H1 (cell line): ENCODE measurements at regions not wholly inside any gene's neighbourhood (a gene's known extent, or its start where the extent isn't known, plus 50 kb on each side); places are given as distances from the start of the nearest gene placed in this dataset.

Experiments used
- KDM4A ChIP-seq: IDR thresholded peaks from one replicate; pipeline ENCODE4 v1.7.1; 2012; ENCODE audit warnings: low read depth, mild to moderate bottlenecking, moderate library complexity, low read length, inconsistent platforms; ENCODE audit not compliant: severe bottlenecking
- SP1 ChIP-seq: IDR thresholded peaks from 2 replicates; pipeline ENCODE4 v1.6.1; 2011; ENCODE audit warnings: low read depth, low read length

DNA sequence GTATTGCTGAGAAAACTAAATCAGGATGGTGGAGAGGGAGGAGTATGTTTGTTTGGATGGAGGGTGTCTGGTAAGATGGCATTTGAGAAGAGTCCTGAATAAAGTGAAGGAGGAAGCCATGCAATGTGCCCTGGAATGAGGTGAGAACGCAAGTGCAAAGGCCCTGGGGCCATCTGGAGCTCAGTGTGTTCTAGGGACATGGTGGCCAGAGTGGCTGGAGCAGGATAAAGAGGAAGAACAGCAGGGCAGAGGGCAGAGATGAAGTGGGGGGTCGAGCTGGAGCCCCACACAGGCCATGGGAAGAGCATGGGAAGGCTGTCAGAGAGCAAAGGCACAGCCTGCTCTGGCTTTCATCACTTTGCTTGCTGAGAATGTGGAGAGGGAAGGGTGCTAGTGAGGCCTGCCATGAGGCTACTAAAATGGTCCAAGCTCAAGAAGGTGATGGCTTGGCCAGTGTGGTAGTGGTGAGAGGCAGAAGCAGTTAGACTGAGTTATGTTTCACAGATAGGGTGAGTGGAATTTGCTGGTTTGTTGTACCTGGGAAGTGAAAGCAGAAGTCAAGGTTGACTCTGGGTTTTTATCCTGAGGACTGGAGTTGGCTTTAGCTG, 234.1 kb downstream of the FOXL1 start (continued):
- TF ChIP-seq KDM4A: no peak
- no peak for TF ChIP-seq SP1
